Panc1 (cell line): ENCODE measurements at regions not wholly inside any gene's neighbourhood (a gene's known extent, or its start where the extent isn't known, plus 50 kb on each side); places are given as distances from the start of the nearest gene placed in this dataset.

Source experiments
- CTCF ChIP-seq: fragments of 450-650 bp; IDR thresholded peaks from 2 replicates; pipeline ENCODE4 v1.5.1; 2017; ENCODE audit warnings: mild to moderate bottlenecking
- POLR2AphosphoS5 ChIP-seq: IDR thresholded peaks from 2 replicates; pipeline ENCODE4 v1.6.1; 2012; ENCODE audit warnings: mild to moderate bottlenecking, low read depth, low read length, moderate library complexity
- SIN3A ChIP-seq: IDR thresholded peaks from 2 replicates; pipeline ENCODE4 v1.6.1; 2012; ENCODE audit warnings: low read depth, mild to moderate bottlenecking, low read length, moderate library complexity, borderline replicate concordance; ENCODE audit not compliant: insufficient read depth

- TF ChIP-seq CTCF = no peak
- no peak for TF ChIP-seq POLR2AphosphoS5
- no peak for TF ChIP-seq SIN3A
Observed at GRCh38 chr2:196279541-196279940, 108.2 kb upstream of the STK17B start.
